ENCODE measurements at regions not wholly inside any gene's neighbourhood (a gene's known extent, or its start where the extent isn't known, plus 50 kb on each side); places are given as distances from the start of the nearest gene placed in this dataset.

DNA sequence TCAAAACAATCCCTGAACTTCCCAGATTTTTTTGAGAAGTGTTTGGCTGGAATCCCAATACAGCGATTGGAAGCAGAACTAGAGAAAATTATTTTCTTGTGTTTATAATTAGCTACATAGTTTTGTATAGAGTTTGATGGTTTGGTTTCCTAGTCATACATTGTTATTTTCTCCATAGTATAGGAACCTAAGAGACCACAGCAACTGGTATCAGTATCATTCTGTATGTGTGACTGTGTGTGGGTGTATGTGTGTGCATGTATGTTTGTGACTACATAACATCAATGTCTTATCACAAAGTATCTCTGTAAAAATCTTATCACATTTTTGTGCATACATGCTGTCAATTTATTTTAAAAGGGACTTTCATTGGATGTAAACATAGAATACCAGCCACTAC, 780.5 kb downstream of the MRPL39 start:
- no peak overlapping the region for H3K4me2 ChIP-seq
- no peaks in the 10 kb centered on the region for H3K4me1 ChIP-seq
- no peaks in the 10 kb centered on the region for H4K20me1 ChIP-seq
- H3K9ac ChIP-seq, result no peak overlapping the region
- no peak overlapping the region for H3K4me3 ChIP-seq
- H3K36me3 ChIP-seq, result no peaks in the 10 kb centered on the region
- no peak for TF ChIP-seq Cebpa-rat (IDR thresholded peaks at IDR 0.05)
- H3K9me3 ChIP-seq (replicated peaks in 1 of 11), result no peaks in the 10 kb centered on the region
- H3K27ac ChIP-seq, result no peak overlapping the region
- H3K27me3 ChIP-seq, result no peaks in the 10 kb centered on the region

DNA sequence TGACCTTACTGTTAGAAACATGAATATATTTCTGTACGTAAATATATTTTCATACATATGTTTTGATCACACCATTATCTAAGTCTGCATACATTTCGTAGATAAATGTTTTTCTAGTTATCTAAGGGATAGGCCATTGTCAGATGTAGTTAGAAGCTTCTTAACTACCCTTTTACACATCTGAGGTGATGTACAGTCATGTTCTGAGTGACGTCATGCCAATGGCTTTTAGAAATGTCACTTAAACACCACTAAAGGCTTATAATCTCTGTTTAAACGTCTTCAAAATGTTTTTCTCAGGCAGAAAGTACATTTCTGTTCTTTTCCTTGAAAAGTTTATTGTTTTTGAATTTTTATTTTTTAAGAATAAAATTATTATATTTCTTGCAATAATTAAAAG, 781.9 kb downstream of the MRPL39 start:
- TF ChIP-seq Cebpa-rat (IDR thresholded peaks at IDR 0.05), result no peak
- Histone ChIP-seq H3K27me3 (no peaks in the 10 kb centered on the region), H4K20me1 (no peaks in the 10 kb centered on the region)

DNA sequence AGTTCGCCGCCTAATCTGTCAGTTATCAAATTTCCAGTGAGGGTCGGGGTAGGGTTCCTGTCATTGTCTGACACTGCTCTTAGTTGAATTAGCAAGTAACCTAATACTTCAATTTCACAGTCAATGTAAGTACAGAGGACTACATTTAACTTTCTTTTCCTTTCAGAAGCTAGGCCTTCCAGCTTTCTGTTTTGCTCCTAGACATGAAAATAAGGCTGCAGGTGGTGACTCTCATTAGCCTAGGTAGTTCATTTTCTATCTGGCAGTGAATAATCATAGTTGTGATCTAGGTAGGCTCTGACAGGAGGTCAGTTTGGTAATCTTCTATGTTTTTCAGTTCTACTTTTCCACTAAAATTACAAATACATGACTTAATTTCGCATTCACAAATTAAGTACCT, 783.1 kb downstream of the MRPL39 start:
- no peak overlapping the region for H3K27ac ChIP-seq
- no peak overlapping the region for H3K4me2 ChIP-seq
- no peak for TF ChIP-seq Cebpa-rat (IDR thresholded peaks at IDR 0.05)
- H3K4me3 ChIP-seq, result no peak overlapping the region
- H3K27me3 ChIP-seq, result no peaks in the 10 kb centered on the region
- no peak overlapping the region for H3K9ac ChIP-seq
- no peaks in the 10 kb centered on the region for H3K36me3 ChIP-seq
- no peaks in the 10 kb centered on the region for H3K9me3 ChIP-seq (replicated peaks in 1 of 11)
- no peaks in the 10 kb centered on the region for H3K4me1 ChIP-seq
- H4K20me1 ChIP-seq, result no peaks in the 10 kb centered on the region

More for the DNA sequence above, 781.9 kb downstream of the MRPL39 start:
- H3K36me3 ChIP-seq, result no peaks in the 10 kb centered on the region
- no peak overlapping the region for H3K9ac ChIP-seq
- no peaks in the 10 kb centered on the region for H3K9me3 ChIP-seq (replicated peaks in 1 of 11)
- no peak overlapping the region for H3K4me3 ChIP-seq
- H3K27ac ChIP-seq, result no peak overlapping the region
- H3K4me1 ChIP-seq, result no peaks in the 10 kb centered on the region
- no peak overlapping the region for H3K4me2 ChIP-seq

DNA sequence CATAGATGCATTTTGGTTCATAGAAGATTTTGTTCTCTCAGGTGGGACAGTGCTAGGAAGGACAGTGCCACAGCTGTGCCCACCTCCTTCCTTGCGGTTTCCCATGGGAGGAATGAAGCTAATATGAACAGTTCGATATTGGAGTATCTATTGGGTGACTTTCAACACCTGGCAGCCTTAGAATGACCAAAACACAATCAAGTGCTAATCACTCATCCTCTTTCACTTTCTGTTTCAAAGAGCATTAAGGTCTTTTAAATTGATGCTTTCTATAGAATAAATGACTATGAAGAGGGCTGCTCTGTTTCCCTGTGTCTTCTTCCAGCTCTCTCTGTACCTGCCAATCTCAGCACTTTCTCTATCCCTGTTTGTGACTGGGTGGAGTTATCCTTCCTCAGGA, 784.0 kb downstream of the MRPL39 start:
- Histone ChIP-seq H3K4me2 (no peak overlapping the region), H3K9ac (no peak overlapping the region), H3K4me1 (no peaks in the 10 kb centered on the region), H3K9me3 (replicated peaks in 1 of 11) (no peaks in the 10 kb centered on the region), H3K4me3 (no peak overlapping the region), H3K36me3 (no peaks in the 10 kb centered on the region), H4K20me1 (no peaks in the 10 kb centered on the region), H3K27ac (no peak overlapping the region), H3K27me3 (no peaks in the 10 kb centered on the region)
- TF ChIP-seq Cebpa-rat (IDR thresholded peaks at IDR 0.05), result no peak

DNA sequence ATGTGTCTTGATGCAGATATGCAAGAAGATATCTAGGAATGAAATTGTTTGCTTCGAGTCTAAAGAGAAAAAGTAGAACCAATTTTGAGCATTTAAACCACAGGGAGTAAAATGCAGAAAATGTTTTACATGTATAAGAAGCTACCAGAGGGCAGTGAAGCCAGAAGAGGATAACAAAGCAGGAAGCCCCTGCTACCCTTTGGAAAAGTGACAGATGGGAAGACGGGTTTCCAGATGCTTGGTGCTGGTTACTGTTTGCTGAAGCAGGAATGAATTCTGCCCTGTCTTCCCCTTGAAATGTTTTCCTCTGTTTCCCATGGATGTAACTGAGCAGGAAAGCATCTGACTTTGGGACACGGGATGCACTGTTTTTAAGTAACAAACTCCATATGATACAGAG, 822.2 kb downstream of the MRPL39 start:
- no peaks in the 10 kb centered on the region for H4K20me1 ChIP-seq
- H3K4me3 ChIP-seq, result no peak overlapping the region
- no peak overlapping the region for H3K4me2 ChIP-seq
- no peaks in the 10 kb centered on the region for H3K9me3 ChIP-seq (replicated peaks in 1 of 11)
- no peaks in the 10 kb centered on the region for H3K27me3 ChIP-seq
- no peak overlapping the region for H3K9ac ChIP-seq
- no peak overlapping the region for H3K27ac ChIP-seq
- no peaks in the 10 kb centered on the region for H3K36me3 ChIP-seq
- TF ChIP-seq Cebpa-rat (IDR thresholded peaks at IDR 0.05), result no peak
- H3K4me1 ChIP-seq, result no peaks in the 10 kb centered on the region

DNA sequence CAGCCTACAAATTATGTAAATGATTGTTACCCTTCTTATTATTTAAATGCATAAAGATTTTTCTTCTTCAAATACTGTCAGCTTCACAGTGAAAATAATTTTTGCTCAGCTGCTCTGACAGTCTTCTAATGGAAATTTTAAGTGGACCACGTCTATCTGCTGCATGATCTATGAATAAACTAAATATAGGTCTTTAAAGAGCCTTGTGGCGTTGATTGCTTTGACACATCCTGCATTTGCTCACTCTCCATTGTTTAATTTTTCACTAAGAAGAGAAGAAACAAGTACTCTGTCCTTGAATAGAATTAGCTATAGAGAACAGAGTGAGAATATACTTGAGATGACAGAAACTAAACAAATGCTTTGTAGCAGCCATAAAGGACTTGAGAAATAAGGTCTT, 826.1 kb downstream of the MRPL39 start:
- TF ChIP-seq Cebpa-rat (IDR thresholded peaks at IDR 0.05), result no peak
- Histone ChIP-seq H3K4me2 (no peak overlapping the region), H3K27ac (no peak overlapping the region), H3K36me3 (no peaks in the 10 kb centered on the region), H4K20me1 (no peaks in the 10 kb centered on the region), H3K9ac (no peak overlapping the region), H3K4me1 (no peaks in the 10 kb centered on the region), H3K9me3 (replicated peaks in 1 of 11) (no peaks in the 10 kb centered on the region), H3K27me3 (no peaks in the 10 kb centered on the region), H3K4me3 (no peak overlapping the region)

DNA sequence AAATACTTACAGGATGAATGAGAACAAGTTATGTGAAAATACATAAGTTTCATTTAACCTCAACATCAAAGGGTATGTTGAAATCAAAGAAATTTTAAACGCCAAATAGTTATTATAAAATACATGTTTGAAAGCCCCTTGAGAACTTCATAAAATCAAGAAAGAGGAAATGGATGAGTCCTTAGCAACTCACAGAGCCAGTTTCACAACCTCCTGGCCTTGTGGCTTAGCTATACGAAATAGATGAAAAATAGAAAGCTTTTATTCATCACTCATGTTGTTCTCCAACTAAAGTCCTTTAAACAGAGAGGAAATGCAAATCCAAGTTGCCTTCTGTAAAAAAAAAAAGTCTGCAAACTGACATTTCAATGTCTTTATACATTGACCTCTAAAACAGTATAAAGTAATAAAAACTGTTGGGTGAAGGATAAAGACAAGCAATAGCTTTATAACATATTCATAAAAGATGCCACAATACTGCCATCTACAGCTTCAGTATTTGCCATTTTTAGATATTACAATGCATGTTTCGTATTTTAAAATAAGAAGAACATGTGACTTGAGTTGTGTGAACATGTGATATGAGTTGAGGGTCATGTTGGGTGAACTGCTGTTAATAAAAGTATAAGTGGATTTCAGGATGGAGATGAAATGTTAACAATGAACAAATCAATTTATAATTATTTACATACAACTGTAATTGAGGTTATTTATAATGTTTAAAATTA, 847.8 kb downstream of the MRPL39 start:
- H3K27me3 ChIP-seq, result no peaks in the 10 kb centered on the region
- peaks cover 6 to 36% (median 20%) of the 10 kb centered on the region in 10 experiments; a peak in 17 of 20 replicates for H3K4me1 ChIP-seq
- peak overlapping the region; percentile 10 to 69 (median 38); a peak in 15 of 22 replicates for H3K4me2 ChIP-seq
- peak in 4 of 11 experiments; percentile 34 to 87 (median 64); a peak in 8 of 22 replicates for TF ChIP-seq Cebpa-rat (IDR thresholded peaks at IDR 0.05)
- no peaks in the 10 kb centered on the region for H4K20me1 ChIP-seq
- no peaks in the 10 kb centered on the region for H3K36me3 ChIP-seq
- no peak overlapping the region for H3K4me3 ChIP-seq
- peak overlapping the region in 10 of 11 experiments; percentile 49 to 80 (median 70); a peak in 21 of 22 replicates for H3K27ac ChIP-seq
- no peaks in the 10 kb centered on the region; a peak in 1 of 22 replicates for H3K9me3 ChIP-seq (replicated peaks in 1 of 11)
- peak overlapping the region in 3 of 11 experiments; percentile 11 to 53 (median 34); a peak in 4 of 22 replicates for H3K9ac ChIP-seq

DNA sequence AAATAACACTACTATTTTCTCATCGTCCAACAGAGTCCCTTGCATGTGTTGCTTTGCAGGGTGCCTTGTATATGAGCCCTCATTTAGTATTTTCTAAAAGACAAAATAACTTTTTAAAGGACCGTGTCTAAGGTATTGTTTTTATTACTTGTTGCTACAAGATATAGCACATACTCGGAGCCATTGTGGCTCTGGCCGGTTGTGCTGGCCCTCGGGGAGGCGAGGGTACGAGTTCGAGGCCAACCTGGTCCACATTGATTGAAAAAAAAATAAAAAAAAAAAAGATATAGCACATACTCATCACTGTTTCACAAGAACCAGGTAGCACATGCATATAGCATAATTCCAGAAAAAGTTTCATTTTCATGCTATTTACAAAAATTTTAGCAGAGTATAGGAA, 869.2 kb downstream of the MRPL39 start:
- no peak for TF ChIP-seq Cebpa-rat (IDR thresholded peaks at IDR 0.05)
- Histone ChIP-seq H3K27ac (no peak overlapping the region), H3K9ac (no peak overlapping the region), H3K36me3 (no peaks in the 10 kb centered on the region), H3K9me3 (replicated peaks in 1 of 11) (no peaks in the 10 kb centered on the region), H3K27me3 (no peaks in the 10 kb centered on the region), H3K4me3 (no peak overlapping the region), H3K4me1 (peaks cover 0 to 10% (median 3%) of the 10 kb centered on the region in 10 experiments; a peak in 8 of 20 replicates), H4K20me1 (no peaks in the 10 kb centered on the region), H3K4me2 (no peak overlapping the region)

DNA sequence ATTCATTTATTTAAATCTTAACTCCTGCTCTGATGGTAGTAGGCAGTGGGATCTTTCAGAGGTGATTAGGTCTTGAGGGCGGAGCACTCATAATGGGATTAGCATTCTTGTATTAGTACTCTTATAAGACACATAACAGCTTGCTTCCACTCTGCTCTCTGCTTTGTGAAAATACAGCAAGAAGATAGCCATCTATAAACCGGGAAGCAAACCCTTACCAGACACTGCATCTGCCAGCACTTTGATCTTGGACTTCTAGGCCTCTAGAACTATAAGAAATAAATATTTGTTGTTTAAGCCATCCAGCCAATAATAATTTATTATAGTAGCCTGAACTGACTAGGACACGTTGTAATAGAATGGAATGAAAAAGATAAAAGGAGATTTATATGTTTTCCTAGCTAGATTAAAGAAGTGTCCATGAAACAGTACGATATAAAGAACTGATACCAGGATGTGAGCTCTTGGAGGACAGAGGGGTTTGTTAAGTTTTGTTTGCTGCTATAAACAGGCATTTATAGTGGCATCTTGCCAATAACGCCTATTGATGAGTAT, 869.9 kb downstream of the MRPL39 start:
- H4K20me1 ChIP-seq, result no peaks in the 10 kb centered on the region
- no peak overlapping the region for H3K27ac ChIP-seq

DNA sequence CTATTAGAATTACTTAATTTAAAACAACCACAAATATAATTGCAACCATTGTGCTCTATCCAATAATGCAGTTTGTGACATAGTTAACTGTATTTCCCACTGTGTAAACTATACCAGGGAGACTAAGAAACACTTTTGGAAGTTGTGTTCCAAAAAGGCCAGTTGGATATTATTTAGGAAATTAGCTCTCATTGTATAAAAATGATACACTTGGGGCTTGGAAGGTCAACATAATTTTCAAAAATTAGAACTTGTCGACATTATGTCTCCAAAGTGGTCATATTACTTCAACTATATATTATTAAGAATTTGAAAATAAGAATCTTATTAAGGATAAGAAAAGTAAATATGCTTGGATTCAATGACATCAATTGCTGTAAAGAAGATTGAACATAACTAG, 876.6 kb downstream of the MRPL39 start:
- Histone ChIP-seq H3K9me3 (replicated peaks in 1 of 11) (no peaks in the 10 kb centered on the region), H4K20me1 (no peaks in the 10 kb centered on the region), H3K36me3 (no peaks in the 10 kb centered on the region), H3K27me3 (no peaks in the 10 kb centered on the region), H3K4me3 (no peak overlapping the region), H3K27ac (no peak overlapping the region), H3K4me1 (peaks cover 0 to 8% (median 0%) of the 10 kb centered on the region in 10 experiments; a peak in 2 of 20 replicates), H3K9ac (no peak overlapping the region), H3K4me2 (no peak overlapping the region)
- TF ChIP-seq Cebpa-rat (IDR thresholded peaks at IDR 0.05), result no peak

More for the DNA sequence above, 869.9 kb downstream of the MRPL39 start:
- Histone ChIP-seq H3K4me3 (no peak overlapping the region), H3K9me3 (replicated peaks in 1 of 11) (no peaks in the 10 kb centered on the region), H3K4me2 (no peak overlapping the region), H3K4me1 (peaks cover 0 to 3% (median under 1%) of the 10 kb centered on the region in 10 experiments; a peak in 7 of 20 replicates), H3K9ac (no peak overlapping the region), H3K27me3 (no peaks in the 10 kb centered on the region), H3K36me3 (no peaks in the 10 kb centered on the region)
- TF ChIP-seq Cebpa-rat (IDR thresholded peaks at IDR 0.05), result no peak

Measured in BLaER1 treated with 17β-estradiol and CSF1 and Interleukin-3, amounts not matched to agents 10 nM and 100 nM (cell line).